Esophagus mucosa (tissue), 1 donor: ENCODE measurements at regions not wholly inside any gene's neighbourhood (a gene's known extent, or its start where the extent isn't known, plus 50 kb on each side); places are given as distances from the start of the nearest gene placed in this dataset.

Source experiments
- ATAC-seq: fragments of 200-7000 bp; cut with Tn5 transposase; one replicate; pipeline ENCODE4 v1.9.1; 2020
- donor health status: DM: yes; HTN: yes; CAD: no.

DNA sequence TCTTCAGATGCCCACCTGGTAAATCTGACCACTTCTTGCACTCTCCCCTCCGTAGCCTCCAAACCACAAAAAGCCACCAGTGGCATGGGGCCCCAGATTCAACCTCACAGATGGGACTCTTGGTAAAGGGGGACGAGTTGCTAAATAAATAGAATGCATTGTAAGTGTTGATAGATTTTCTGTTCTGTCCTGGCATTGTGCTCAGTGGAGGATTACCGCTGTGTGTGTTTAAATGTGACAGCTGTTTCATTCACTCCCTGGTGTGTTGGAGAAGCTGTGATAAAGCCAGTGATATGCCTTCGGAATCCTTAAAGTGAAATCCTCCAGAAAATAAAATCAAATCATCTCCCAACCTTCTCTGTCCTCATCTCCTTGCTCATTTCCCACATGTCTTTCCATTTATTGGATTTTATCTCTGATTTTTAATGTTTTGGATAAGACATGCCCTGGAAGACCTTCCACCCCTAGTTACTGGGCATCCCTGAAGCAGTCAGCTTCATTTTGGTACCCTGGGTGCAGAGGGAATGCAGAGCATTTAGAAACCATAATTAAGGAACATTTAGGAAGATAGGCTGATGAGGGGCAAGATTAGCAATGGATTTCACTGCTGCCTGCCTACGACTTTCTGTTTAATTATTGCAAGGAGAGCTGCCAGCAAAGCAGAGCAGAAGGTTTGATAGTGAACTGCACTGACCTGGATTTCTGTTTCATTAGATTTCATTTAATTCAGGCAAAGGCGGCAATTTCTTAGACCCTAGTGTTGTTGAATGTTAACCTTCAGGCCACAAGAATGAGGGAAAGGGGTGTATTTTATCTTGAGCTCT is 460.9 kb upstream of the KIRREL3 start:
- no peak for ATAC-seq

DNA sequence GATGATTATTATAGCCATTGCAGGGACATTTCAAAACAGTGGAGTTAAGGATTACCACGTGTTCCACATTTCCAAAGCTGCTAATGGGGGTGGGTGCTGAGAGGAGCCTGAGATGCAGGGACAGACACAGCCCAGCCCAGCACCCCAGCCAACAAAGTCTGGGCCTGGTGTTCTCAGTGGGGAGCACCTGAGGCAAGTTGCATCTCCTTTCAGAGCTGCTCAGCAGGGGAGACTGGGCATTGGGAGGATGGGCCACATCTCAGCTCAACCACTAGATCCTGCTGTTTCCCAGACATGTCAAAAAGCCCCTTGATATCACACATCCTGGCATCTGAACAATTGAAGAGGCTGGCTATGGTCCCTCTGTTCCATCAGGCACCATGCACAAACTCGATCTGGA is 458.0 kb upstream of the KIRREL3 start:
- no peak for ATAC-seq

DNA sequence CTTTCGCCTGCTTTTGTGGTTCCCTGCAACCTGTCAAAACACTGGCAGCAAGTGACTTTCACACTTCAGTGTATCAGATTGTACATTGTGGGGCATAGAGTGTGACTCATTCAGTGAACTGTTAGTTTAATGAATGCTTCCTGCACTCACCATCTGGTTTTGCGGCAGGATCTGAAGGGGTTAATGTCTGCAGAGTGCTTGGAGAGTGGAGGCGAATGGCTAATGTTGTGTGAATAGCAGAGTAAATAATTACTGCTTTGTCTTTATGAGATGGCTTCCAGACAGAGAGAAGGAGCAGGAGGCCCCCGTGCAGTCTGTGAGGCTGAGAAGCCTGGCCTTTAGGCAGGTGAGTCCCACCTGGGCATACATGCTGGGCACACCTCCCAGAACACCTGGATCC is 454.3 kb upstream of the KIRREL3 start:
- no peak for ATAC-seq

DNA sequence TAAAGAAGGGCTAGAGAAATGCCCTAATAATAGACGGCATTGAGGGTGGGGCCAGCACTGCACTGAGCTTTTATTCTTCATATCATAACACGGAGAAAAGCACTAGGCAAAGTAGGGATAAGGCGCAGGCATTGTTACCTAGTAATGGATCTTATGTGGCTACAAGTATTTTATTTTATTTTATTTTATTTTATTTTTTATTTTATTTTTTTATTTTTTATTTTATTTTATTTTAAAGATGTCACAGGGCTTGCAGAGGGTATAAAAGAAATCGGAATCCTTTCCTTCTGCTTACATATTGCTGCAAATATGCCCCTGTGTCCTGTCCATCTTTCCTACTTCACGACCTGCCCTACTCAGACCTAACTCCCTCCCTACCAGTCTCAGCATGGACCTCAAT is 452.0 kb upstream of the KIRREL3 start:
- ATAC-seq: no peak

DNA sequence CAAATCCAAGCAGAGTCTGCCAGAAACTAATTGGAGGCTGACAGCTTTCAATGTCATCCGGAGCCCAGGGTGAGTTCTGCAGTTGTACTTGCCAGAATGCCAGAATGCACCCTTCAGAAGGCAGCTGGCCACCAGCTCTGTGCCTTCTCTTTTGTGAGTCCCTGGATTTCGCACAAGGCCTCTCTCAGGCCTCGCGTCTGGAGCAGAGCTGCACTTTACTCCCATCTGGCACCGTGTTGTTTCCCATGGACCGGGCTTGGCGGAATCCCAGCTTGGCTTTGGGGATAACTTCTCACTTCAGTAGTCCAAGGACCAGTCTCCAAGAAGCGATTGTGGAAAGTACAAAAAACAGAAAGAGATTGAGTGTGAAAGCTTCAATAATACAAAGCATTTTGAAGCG is 451.3 kb upstream of the KIRREL3 start:
- no peak for ATAC-seq

DNA sequence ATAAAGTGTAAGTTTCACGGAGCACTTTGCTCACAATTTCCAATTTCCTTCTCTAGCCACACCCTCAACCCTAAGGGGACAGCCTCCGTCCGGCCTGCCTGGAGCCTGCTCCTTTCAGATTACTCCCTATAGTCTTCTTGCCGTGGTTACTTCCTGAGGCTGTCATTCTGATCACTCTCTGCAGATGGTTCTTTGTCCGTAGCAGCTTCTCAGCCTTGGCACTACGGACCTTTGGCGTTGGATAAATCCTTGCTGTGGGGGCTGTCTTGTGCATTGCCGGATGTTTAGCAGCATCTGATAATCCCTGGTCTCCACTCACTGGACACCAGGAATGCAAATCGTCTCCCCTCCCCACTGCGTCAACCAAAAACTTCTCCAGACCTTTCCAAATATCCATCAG is 447.5 kb upstream of the KIRREL3 start:
- ATAC-seq: no peak

DNA sequence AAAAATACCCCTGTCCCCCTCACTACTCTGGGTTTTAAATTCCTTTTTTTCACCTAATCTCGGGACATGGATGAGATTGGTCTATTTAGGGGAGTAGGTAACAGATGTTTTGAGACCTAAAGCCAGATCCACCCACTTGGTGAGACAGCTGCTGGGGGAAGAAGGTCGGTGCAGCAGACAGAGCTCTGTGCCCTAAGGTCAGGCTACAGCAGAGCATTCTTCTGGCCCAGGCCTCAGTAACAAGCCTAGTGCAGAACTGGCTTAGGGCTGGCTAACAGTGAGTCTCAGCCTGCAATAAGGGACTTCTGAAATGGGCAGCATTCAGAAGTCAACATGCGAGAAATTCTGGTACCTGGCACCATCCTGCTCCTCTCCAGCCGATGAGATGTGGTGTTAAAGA is 444.9 kb upstream of the KIRREL3 start:
- ATAC-seq: no peak

DNA sequence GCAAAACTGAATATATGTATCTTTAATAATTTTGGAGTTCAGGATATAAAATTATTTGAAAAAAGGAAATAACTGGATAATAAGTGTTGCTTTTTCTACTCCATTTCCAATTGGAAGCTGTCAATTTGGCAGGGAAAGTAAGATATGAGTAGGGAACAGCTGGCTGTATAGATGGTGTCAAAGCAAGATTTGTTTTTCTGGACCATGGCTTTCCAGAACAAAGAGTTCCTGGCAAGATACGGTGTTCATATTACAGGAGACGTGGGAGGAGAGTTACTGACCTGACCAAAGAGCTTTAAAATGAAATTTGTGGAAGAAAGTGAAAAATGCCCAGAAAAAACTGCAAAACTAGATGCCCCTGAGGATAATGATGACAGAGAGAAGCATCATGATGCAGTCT is 442.7 kb upstream of the KIRREL3 start:
- no peak for ATAC-seq

DNA sequence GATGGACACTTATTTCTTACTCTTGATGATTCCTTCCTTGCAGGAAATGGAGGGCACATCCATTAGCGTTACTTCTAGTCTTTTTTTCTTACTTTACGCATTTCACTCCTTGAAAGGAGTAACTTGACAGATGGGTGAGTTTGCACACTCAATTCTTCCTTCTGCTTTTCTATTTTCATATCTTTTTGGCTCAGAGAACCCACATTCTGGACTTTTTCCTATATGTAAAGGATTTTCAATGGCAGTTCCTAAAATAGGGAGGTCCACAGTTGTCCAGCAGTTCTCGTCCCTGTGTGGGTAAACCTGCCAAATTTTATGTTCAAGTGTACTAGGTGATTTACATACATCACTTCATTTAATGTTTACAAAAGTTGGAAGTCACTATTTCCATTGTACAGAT is 440.0 kb upstream of the KIRREL3 start:
- no peak for ATAC-seq

DNA sequence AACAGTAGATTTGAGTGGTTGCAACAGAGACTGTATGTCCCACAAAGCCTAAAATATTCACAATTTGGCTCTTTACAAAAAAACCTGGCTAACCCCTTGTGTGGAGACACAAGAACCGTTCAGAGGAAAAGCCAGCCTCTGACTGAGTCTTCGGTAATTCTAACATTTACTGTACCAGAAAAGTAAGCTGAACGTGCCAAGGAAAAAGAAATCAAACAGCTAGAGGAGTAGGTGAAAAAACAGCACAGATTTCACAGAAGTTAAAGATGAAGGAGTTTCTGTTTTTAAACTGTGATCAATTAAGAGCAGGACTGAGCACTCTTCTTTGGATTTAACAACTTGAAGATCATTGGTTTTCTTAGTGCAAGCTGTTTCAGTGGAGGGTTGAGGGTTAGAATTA is 424.7 kb upstream of the KIRREL3 start:
- no peak for ATAC-seq

DNA sequence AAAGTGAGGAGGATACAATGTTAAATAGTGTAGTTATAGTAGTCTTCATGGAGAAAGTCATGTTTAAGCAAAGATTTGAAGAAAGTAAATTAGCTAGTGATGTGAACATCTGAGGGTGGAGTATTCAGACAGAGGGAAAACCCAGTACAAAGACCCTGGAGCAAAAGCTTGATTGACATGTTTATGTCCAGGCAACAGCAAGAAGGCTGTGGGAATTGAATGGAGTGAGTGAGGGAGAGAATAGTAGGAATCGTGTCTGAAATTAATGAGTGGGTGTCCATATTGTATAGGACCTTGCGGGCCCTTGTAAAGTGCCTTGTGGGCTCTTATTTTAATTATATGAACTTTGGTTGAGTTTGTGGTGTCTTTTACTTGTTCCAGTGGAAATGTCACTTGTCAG is 424.1 kb upstream of the KIRREL3 start:
- ATAC-seq: no peak

DNA sequence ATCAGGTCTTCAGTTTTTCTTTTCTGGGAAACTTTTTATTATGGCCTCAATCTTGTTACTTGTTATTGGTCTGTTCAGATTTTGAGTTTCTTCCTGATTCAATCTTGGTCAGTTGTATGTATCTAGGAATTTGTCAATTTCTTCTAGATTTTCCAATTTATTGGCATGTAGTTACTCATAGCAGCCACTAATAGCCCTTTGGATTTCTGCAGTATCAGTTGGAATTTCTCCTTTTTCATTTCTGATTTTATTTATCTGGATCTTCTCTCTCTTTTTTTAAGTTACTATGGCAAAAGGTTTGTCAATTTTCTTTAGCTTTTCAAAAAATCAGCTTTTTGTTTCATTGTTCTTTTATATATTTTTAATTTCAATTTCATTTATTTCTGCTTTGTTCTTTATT is 419.6 kb upstream of the KIRREL3 start:
- no peak for ATAC-seq

DNA sequence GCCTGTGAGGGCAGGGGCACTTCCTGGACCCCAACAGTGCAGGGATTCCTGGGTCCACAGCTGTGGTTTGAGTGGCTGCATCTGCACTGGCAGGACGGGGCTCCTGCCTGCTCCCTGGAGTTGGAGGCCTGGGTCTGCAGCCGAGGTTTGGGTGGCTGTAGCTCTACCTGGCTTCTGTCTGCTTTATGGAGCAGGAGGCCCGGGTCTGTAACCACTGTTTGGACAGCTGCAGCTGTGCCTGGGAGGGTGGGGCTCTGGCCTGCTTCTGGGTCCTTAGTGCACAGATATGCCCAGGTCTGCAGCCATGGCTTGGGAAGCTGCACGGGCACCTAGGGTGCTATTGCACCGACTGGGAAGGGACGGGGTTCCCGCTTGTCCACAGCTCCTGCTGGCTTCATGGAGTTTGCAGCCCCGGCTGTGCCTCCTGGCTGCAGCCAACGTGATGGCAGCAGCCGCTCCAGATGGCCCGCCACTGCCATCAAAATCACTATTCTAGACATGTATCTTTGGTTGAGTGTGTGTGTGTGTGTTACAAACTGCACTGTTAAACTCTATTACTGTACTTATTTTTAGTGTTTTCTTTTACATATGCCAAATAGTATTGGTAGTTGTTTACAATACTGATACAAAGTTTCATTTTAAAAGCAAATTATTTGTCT is 412.3 kb upstream of the KIRREL3 start:
- no peak for ATAC-seq

DNA sequence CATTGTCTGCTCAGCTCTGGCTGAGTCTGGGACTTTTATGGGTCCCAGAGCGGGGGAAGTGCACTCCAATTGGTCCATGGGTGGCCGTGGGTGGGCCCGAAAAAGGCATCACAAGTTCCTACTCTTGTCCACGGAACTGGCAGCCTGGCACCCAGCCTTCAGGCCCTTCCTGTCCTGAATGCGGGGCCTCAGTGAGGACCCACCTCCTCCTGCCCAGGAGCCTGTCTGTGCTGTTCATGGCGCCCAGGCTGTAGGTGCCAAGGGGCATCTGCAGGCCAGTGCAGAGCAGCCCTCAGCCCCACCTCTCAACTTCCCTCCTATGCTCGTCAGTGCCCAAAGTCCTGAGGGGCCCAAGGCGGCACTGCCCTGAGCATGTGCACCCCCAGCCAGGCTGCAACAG is 411.7 kb upstream of the KIRREL3 start:
- ATAC-seq: no peak

DNA sequence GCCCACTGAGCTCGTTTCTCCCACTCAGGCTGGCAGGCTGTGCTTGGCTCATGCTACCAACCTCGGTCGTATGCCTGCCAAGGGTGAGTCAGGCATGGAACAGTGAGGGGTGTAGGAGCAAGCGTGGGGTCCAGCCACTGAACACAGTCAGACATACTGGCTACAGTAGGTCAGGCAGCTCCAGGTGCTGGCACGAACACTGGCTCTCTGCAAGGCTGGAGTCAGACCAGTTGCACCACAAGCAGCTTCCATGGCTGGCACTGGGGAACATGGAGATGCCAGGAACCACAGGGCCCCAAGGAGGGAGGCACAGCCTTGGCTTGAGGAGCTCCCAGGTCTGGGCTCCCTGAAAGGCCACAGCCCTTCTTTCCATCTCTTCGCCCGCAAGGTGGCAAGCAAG is 410.7 kb upstream of the KIRREL3 start:
- ATAC-seq: no peak

DNA sequence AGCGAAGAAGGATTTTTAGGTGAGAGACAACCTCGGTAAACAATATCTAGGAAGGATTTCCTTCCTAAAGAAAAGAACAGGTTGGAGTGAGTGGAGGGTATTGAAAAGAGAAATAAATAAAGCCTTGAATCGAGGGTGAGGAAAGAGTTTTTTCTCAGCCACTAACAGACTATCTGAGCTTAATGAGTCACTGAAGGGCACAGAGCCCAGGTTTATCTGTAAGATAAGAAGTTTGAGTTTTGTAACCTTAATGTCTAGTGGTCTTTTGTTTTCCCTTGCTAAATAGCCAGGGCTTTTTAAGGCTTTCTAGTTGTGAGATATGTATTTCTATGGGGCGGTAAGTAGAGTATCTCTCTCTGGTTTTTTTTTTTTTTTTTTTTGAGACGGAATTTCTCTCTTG is 394.5 kb upstream of the KIRREL3 start:
- ATAC-seq: no peak

DNA sequence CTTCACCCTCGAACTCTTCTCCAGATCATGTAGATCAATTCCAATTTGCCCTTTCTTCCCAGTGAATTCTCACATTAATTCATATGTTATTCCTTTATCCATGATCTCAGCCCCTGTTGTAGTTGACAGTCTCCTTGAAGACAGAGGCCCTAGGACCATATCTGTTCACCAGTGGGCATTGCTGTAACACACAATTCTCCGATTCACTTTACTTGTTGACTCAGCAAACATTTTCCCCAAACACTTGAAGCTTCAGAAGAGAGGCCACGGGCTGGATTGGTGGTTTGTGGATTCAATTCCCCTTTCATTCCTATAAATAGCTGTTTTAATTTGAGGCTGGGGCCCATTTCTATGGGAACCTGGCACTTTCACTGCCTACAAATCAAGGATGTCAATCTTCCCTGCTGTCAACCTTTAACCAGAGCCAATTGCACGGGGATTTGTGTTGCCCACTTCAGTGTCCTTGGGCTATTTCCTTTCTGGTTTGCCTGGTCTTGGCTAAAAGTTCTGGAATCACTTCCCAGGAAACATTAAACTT is 393.0 kb upstream of the KIRREL3 start:
- ATAC-seq: no peak

DNA sequence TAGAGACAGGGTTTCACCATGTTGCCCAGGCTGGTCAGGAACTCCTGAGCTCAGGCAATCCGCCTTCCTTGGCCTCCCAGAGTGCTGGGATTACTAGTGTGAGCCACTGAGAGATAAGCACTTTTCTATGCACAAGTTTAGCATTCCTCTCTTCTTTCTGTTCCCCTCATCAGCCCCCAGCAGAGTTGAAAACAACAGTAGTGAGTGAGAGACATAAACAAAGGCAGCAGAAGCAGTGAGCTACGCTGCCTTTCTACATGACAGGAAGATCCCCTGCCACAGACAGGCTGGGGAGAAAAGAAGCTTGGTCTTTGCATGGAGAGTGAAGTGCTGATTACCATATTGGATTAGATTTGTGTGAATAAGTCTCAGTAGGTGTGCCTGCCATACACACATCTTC is 392.0 kb upstream of the KIRREL3 start:
- ATAC-seq: no peak

DNA sequence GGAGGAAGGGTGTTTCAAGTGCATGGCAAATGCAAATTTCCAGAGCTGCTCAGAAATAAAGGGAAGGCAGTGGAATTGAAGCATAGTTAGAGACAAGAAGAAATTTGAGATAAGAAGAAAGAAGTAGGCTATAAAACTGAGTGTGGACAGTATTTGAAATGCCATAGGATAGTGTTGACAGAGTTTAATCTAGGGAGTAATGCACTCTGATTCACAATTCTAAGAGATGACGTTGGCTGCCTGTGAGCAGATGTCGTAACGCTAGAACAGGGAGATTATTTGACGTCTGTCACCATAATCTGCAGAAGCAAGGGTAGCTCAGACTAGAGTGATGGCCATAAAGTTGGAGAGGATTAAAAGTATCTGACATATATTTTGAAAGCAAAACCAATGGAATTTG is 389.9 kb upstream of the KIRREL3 start:
- no peak for ATAC-seq

DNA sequence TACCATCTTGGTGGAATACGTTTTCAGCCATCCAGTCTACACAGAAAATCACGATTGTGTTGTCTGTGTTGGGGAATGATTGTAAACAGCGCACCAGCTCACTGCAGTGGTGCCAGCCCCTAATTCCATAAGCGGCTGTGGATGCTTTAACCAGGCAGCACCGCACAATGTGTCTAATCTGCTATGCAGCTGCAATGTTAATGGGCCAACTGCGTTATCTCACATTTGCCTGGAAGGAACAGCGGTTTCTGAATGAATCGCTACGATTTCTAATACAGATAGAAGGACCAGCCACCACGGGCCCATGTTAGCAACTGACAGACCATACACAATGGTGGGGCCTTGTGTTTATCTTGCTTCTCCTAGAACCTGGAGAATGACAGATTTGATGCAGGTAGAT is 384.5 kb upstream of the KIRREL3 start:
- no peak for ATAC-seq

DNA sequence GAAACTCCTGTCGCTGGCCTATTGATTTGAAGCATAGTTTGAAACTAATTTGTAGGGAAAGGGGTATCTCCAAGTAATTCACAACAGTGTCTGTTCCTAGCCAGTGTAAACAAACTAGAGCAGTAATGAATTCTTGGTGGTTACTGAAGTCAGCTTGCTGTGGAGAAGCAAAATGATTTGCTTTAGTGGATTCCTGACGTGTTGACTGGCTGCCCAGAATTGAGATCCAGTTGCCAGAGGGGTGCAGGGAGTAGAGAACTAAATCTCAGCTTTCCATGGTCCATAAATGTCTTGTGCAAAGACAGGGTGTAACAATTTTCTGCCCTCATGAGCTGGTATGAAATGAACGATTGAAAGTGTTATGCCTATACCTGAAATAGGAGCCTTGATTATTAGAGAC is 382.5 kb upstream of the KIRREL3 start:
- ATAC-seq: no peak

DNA sequence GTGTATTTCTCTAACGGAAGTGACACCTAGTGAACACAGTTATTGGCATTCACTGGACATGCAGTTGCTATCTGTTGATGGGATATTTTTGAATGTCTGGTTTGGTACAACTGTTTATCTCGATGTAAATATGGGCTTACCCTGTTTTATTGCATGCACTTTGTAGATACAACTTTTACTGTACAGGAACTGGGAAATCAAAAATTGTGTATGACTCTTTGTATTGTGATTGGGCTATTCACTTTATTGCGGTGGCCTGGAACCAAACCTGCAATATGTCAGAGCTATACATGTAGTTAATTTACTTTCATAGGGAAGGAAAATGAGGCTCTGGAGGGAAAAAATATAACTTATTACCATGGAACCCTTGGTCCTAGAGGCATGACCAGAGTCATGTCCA is 380.7 kb upstream of the KIRREL3 start:
- no peak for ATAC-seq

DNA sequence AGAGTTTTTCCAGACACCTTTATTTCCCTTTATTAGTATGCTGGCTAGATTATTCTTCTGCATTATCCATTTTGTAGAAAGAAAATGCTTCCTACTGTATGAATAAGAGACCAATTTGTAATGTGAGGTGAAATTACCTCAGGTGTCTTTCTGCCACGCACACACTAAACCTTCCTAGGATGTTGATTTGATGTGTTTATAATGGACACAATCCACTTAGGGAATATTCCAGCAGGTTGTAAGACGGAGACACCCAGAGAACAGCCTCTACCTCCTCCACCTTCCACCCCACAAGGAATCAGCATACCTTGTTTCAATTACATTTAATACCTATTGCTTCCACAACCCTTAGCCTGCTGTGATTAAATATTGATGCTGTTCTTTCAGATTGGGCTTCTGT is 379.1 kb upstream of the KIRREL3 start:
- no peak for ATAC-seq

DNA sequence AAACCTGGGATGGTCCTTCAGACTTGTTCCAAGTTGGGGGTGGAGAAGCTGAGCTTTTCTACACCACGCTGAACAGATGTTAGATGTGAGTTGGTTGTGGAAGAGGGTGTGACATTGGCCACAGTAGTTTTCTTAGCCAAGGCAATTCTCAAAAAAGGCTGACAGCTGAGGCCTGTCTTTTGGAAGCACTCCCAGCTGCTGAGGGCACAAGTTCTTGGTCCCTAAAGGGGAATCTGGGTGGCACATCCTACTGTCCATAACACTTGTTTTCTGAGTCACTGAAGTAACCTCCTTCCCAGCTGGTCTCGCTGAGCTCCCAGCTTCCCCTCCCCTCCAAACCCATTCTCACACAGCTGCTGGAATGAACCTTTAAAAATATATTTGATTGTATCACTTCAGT is 375.7 kb upstream of the KIRREL3 start:
- no peak for ATAC-seq
